AG10803 (cell line): ENCODE measurements at regions not wholly inside any gene's neighbourhood (a gene's known extent, or its start where the extent isn't known, plus 50 kb on each side); places are given as distances from the start of the nearest gene placed in this dataset.
A peak's percentile ranks its signal among the peaks of the same experiment; 100 is the strongest.

Source experiments
- DNase-seq: peaks from one replicate; pipeline ENCODE4 v3.0.0; 2010; ENCODE audit warnings: low read depth
- H3K4me3 ChIP-seq: 2 replicates; pipeline ENCODE4 v1.5.1; 2011; ENCODE audit warnings: mild to moderate bottlenecking, low read length, control low read depth
- CTCF ChIP-seq: conservative IDR thresholded peaks from 2 replicates; pipeline ENCODE4 v1.5.1; 2011; ENCODE audit warnings: mild to moderate bottlenecking, low read length, control low read depth, inconsistent platforms

DNA sequence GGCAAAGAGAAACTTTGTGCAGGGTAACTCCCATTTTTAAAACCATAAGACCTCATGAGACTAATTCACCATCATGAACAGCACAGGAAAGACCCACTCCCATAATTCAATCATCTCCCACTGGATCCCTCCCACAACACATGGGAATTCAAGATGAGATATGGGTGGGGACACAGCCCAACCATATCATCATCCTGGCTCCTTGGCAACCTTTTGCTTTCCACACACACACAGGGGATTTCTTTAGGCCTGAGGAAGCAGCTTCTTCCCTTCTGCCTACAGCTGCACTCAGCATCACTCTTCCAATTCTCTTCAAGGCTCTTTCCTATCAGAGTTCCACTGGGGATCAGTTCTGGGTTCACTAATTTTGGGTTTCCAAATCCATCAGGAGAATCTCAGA is 199.0 kb upstream of the CTBP2 start:
- DNase-seq = no peak
- no peak for TF ChIP-seq CTCF
- no peak overlapping the region for H3K4me3 ChIP-seq

- TF ChIP-seq CTCF = no peak
- DNase-seq = no peak
- no peak overlapping the region for H3K4me3 ChIP-seq
Measured at GRCh38 chr10:125355657-125356056, 195.3 kb upstream of the CTBP2 start.

DNA sequence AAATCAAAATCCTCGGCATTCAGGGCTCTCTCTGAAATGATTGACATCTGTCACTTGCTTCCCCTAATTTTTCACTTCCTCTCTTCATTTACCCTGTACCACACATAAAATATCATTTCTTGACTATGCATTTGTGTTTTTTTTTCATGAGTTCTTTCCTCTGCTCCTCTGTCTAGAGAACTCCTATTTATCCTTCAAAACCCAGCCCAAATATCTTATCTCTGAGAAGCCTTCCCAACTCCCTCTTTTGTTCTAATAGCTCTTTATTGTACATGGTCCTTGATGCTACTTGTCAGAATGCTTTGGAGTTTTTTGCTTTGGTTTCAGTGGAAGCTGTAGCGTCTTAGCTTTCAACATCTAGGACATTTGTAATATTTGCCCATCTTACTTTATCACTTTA is 190.2 kb upstream of the CTBP2 start:
- H3K4me3 ChIP-seq = no peak overlapping the region
- no peak for TF ChIP-seq CTCF
- DNase-seq = no peak

DNA sequence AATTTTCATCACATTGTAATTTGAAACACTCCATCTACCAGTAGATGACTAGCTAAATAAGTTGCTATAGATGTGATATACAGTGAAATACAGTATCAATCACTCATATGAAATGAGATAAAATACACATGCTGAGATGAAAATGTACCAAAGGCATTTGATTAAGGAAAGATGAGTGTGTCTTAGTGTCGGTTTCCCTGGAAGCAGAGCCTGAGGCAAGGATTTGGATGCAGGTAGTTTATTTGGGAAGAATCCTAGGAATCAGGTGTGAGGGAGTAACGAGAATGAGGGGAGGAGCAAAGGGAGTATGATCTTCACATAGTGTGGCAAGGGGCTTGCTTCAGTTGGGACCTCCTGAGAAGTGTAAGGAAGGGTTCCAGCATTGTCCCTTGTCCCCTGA is 188.2 kb upstream of the CTBP2 start:
- DNase-seq = no peak
- no peak for TF ChIP-seq CTCF

GRCh38 chr10:125344573-125345171 is 184.3 kb upstream of the CTBP2 start:
- no peak for DNase-seq
- H3K4me3 ChIP-seq = no peak overlapping the region
- TF ChIP-seq CTCF = no peak

More for the DNA sequence above, 188.2 kb upstream of the CTBP2 start:
- no peak overlapping the region for H3K4me3 ChIP-seq

- no peak for TF ChIP-seq CTCF
- H3K4me3 ChIP-seq = no peak overlapping the region
- no peak for DNase-seq
Measured at GRCh38 chr10:125343983-125344382, 183.6 kb upstream of the CTBP2 start.

GRCh38 chr10:125343118-125343925 is 183.0 kb upstream of the CTBP2 start:
- peak; percentile 21 for DNase-seq
- H3K4me3 ChIP-seq = no peak overlapping the region
- TF ChIP-seq CTCF = peak; percentile 74
